ENCODE measurements at regions not wholly inside any gene's neighbourhood (a gene's known extent, or its start where the extent isn't known, plus 50 kb on each side); places are given as distances from the start of the nearest gene placed in this dataset.

GRCh38 chr9:129486756-129487657 lies 133.9 kb downstream of the C9orf50 start:
- no peak for DNase-seq

- DNase-seq: no peak
These were observed 135.6 kb downstream of the C9orf50 start for GRCh38 chr9:129485145-129485774.

DNA sequence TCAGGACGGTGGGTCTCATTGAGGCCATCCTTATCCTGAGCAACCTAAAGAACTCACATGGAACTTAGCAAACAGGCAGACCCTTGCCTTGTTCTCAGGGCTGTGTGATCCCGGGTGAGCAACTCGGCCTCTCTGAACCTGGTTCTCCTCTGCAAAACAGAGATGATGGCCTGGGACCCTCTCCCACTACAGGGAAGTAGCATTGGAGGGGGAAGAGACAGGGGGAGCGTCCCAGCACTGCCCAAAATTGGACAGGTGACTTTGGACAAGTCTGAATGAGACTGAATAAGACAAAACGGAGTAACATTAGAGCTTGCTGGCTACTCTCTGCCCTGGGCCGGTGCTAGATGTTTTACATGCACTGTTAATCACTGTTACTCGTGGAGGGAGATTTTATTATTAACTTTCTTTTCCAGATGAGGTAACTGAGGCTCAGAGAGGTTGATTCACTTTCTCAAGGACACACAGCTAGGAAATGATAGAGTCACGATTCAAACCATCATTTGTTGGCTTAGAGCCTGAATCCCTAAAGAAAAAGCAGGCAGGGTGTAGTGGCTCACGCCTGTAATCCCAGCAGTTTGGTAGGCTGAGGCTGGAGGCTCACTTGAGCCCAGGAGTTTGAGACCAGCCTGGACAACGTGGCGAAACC lies 136.4 kb downstream of the C9orf50 start:
- no peak for DNase-seq

- DNase-seq: no peak
These were observed 137.2 kb downstream of the C9orf50 start for GRCh38 chr9:129483415-129484351.

GRCh38 chr9:129482521-129483414 lies 138.1 kb downstream of the C9orf50 start:
- no peak for DNase-seq

- DNase-seq: no peak
These were observed 138.9 kb downstream of the C9orf50 start for GRCh38 chr9:129481810-129482511.

DNA sequence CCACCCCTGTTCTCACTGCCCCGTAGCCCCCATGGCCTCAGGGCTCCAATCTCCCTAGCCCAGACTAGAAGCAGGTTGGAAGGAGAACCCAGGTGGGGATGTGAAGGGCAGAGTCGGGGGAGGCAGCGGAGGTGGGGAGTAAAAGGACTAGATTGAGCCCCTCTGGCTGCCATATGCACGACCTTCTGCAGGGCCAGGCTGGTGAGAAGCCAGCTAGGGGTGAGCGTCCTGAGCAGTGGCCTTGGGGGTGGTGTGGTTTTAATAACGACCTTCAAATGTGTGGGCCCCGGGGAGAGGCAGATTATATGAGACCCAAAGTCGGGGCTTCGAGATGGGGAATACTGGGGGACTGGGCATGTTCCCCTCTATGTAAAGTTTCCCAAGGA lies 139.5 kb downstream of the C9orf50 start:
- DNase-seq: no peak

- no peak for DNase-seq
These were observed 140.2 kb downstream of the C9orf50 start for GRCh38 chr9:129480745-129481144.

GRCh38 chr9:129480227-129480626 lies 140.7 kb downstream of the C9orf50 start:
- DNase-seq: no peak

GRCh38 chr9:129479631-129480011 lies 141.3 kb downstream of the C9orf50 start:
- no peak for DNase-seq

DNA sequence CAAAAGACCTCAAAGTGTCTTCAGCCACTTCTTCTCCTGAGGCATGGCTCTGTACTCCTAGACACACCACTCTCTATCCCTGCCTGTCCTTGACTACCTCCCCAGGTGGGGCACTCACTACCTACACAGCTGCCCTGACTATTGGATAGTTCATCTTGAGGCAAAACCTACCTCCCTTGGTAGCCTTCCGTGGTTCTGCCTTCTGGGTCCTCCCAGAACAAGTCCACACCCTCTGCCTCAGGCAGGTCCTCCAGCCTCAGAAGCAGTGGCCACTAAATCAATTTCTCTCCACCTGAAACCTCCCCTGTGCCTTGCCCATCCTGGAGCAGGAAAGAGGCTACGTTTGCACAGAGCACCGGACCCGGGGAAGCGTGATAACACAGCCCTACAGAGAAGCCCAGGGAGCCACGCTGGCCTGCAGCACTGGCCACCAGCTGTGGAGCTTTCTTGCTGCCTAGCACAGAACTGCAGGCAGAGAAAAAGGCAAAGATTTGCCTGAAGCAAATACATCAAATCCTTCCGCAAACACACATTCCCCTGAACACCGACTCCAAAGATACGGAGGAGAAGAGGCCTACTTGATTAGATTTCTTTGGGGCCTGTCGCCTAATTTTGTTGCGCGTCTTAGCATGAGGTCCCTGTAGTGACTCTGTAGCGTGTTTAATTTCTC lies 141.8 kb downstream of the C9orf50 start:
- no peak for DNase-seq

DNA sequence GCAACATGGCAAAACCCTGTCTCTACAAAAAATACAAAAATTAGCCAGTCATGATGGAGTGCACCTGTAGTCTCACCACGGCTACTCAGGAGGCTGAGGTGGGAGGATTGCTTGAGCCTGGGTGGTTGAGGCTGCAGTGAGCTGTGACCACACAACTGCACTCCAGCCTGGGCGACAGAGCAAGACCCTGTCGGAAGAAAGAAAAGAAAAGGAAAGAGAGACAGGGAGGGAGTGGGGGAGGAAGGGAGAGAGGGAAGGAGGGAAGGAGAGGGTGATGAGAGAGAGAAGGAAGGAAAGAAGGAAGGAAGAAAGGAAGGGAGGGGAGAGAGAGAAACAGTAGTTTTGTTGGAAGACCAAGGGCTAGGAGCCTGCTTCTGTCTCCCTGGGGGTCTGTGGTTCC lies 142.4 kb downstream of the C9orf50 start:
- DNase-seq: no peak

GRCh38 chr9:129476821-129477611 lies 143.9 kb downstream of the C9orf50 start:
- DNase-seq: no peak

- no peak for DNase-seq
These were observed 146.0 kb downstream of the C9orf50 start for GRCh38 chr9:129474740-129475404.

GRCh38 chr9:129473523-129474244 lies 147.2 kb downstream of the C9orf50 start:
- no peak for DNase-seq

DNA sequence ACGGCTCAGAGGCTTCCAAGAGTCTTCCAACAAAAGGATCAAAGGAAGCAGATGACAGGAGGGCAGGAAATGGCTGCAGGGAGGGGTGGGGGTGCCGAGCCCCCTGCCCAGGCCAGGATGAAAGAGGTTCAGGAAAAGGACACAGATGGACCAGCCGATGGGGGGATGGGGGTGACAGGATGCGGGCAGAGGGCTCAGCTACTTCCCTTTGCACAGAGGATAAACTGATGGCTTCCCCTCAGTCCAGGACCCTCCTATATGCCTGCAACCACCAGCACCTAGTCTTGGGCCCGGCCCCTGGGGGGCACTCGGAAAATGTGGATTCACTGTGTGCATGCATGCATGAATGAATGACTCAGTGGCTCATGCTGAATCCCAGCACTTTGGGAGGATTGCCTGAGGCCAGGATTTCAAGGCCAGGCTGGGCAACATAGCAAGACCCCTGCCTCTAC lies 148.2 kb downstream of the C9orf50 start:
- DNase-seq: no peak

DNA sequence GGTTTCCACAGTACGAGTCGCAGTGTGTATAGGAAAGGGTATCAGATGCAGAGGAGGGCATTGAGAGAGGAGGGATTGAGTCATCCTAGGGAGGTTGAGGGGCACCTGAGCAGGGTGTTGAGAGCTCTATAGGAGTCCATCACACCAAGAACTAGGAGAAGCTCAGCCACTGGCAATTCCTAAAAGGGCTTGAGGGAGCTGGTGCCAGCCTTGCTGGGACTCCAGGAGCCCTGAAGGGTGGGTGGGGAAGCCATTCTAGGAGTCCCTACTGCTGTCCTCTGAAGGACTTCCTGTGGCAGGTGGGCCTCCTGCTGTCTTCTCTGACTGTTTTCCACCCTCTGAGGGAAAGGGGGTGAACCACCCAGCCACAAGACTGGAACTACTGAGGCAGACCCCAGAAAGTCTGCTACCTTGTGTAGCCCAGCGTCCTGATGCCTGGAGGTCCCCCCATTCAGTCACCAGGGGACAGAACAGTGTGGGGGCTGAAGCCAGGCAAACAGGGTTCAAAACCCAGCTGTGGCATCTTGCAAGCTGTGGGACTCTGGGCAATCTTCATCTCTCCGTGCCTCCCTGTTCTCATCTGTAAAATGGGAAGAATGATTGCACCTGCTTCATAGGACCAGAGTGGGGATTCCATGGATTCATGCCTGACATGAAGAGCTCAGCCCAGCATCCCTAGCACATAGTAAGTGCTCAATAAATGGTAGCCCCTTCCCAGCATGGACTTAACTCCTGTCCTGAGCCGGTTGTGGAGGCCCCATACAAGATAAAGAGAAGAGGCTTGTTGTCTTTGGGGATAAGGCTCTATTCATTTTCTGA lies 149.5 kb downstream of the C9orf50 start:
- no peak for DNase-seq

All from NK-92 treated with Interleukin-12 subunit alpha and Interleukin-12 subunit beta, amount 100 ng/mL, for 24 hours (cell line).